K562 (cell line): ENCODE measurements at regions not wholly inside any gene's neighbourhood (a gene's known extent, or its start where the extent isn't known, plus 50 kb on each side); places are given as distances from the start of the nearest gene placed in this dataset.

Experiments
- ATAC-seq: fragments of 200-7000 bp; cut with Tn5 transposase; 3 replicates; pipeline ENCODE4 v1.9.1; 2020; ENCODE audit warnings: moderate library complexity
- BruUV-seq: library from RNA; stranded (reverse); fragments of 400-500 nt; replicated peaks from 2 replicates; lab custom pipeline; 2021; lab: Mats Ljungman, UMichigan
- CTCF ChIA-PET: fragments of 300-600 bp; formaldehyde crosslinking; extraction: SDS; loops from one replicate; lab custom pipeline; 2021; ENCODE audit warnings: low intra/inter-chr PET ratio; lab: Yijun Ruan, JAX
- POLR2A ChIA-PET: fragments of 300-600, 350-650 bp; sonication (Branson Sonifier 250); formaldehyde crosslinking; extraction: SDS; loops from one replicate; lab custom pipeline; 2021; ENCODE audit warnings: antibody characterized with exemption, inconsistent platforms; lab: Yijun Ruan, JAX
- DNase-seq, 4 experiments: peaks; one replicate each; pipeline versions ENCODE4 v3.0.0 to v3.0.0-alpha.2; 2011 to 2018; ENCODE audit warnings: low spot score in 3 of 4, mixed read lengths in 3 of 4; ENCODE audit errors: extremely low read depth in 1 of 4
- FAIRE-seq: peaks from 2 replicates; lab custom pipeline; 2011; peaks lifted over from hg19 to GRCh38; lab: Jason Lieb, UNC
- H2AFZ ChIP-seq: 2 replicates; pipeline ENCODE4 v1.6.0; 2011; ENCODE audit warnings: low read depth, low read length, control low read depth, inconsistent platforms
- H3K27ac ChIP-seq: fragments of 200-600 bp; 3 replicates; pipeline ENCODE4 v1.8.0; 2011; ENCODE audit warnings: low read depth, mild to moderate bottlenecking, control low read depth, inconsistent platforms, low read length, moderate library complexity, mixed read lengths; ENCODE audit errors: extremely low read depth
- H3K27me3 ChIP-seq, 2 experiments: fragments of 300-600 bp in 1 of 2; 2 replicates in 1 of 2; 3 replicates in 1 of 2; pipeline versions ENCODE4 v1.6.0 to v1.8.0; 2011; ENCODE audit warnings: inconsistent platforms in 2 of 2, low read length in 2 of 2, mild to moderate bottlenecking in 1 of 2, mixed read lengths in 1 of 2, moderate library complexity in 1 of 2; ENCODE audit not compliant: control insufficient read depth in 2 of 2, insufficient read depth in 2 of 2
- H3K36me3 ChIP-seq: fragments of 300-600 bp; 3 replicates; pipeline ENCODE4 v1.8.0; 2011; ENCODE audit warnings: mild to moderate bottlenecking, low read length, inconsistent platforms; ENCODE audit not compliant: control insufficient read depth, insufficient read depth
- H3K4me1 ChIP-seq, 2 experiments: fragments of 200-600 bp in 1 of 2; replicated peaks in 1 of 2; 2 replicates in 1 of 2; 3 replicates in 1 of 2; pipeline versions ENCODE4 v1.5.1 to v1.8.0; 2011; ENCODE audit warnings: inconsistent platforms in 2 of 2, low read length in 2 of 2, mild to moderate bottlenecking in 1 of 2, mixed read lengths in 1 of 2, moderate library complexity in 1 of 2; ENCODE audit not compliant: control insufficient read depth in 2 of 2, insufficient read depth in 2 of 2
- H3K4me2 ChIP-seq: 2 replicates; pipeline ENCODE4 v1.6.1; 2011; ENCODE audit warnings: low read length, control low read depth, inconsistent platforms, mixed read lengths; ENCODE audit not compliant: insufficient read depth
- H3K4me3 ChIP-seq: fragments of 200-600 bp; sonication (generic), shearing (Covaris generic); 2 replicates; pipeline ENCODE4 v1.5.1; 2016; ENCODE audit warnings: control low read depth, inconsistent platforms
- H3K79me2 ChIP-seq: fragments of 200-600 bp; 3 replicates; pipeline ENCODE4 v1.8.0; 2011; ENCODE audit warnings: low read length, inconsistent platforms; ENCODE audit not compliant: control insufficient read depth, insufficient read depth
- H3K9ac ChIP-seq, 2 experiments: 2 replicates each; pipeline versions ENCODE4 v1.6.0 to v1.6.1; 2011; ENCODE audit warnings: low read depth in 2 of 2, low read length in 2 of 2, control low read depth in 1 of 2, inconsistent platforms in 1 of 2, mild to moderate bottlenecking in 1 of 2, mixed read lengths in 1 of 2; ENCODE audit not compliant: insufficient read depth in 1 of 2
- H3K9me1 ChIP-seq: one replicate; pipeline ENCODE4 v1.6.0; 2011; ENCODE audit warnings: inconsistent platforms, mild to moderate bottlenecking, low read length, moderate library complexity; ENCODE audit not compliant: control insufficient read depth, insufficient read depth
- H3K9me3 ChIP-seq: replicated peaks from 2 replicates; pipeline ENCODE4 v1.5.1; 2011; ENCODE audit warnings: low read depth, low read length, inconsistent platforms; ENCODE audit not compliant: control insufficient read depth, insufficient read depth
- H4K20me1 ChIP-seq: replicated peaks from 2 replicates; pipeline ENCODE4 v1.6.1; 2011; ENCODE audit warnings: low read length, inconsistent platforms, mixed read lengths; ENCODE audit not compliant: control insufficient read depth, insufficient read depth
- E2F6 ChIP-seq, 2 experiments: IDR thresholded peaks; 2 replicates each; pipeline ENCODE4 v1.6.1; 2011; ENCODE audit warnings: borderline replicate concordance in 1 of 2, control low read depth in 1 of 2, low read depth in 1 of 2, low read length in 1 of 2, mild to moderate bottlenecking in 1 of 2, mixed read lengths in 1 of 2, moderate library complexity in 1 of 2; ENCODE audit not compliant: insufficient read depth in 1 of 2, insufficient read length in 1 of 2, poor library complexity in 1 of 2, severe bottlenecking in 1 of 2; ENCODE audit errors: extremely low read depth in 1 of 2
- ERF ChIP-seq: fragments of 450-650 bp; formaldehyde crosslinking; IDR thresholded peaks from 2 replicates; pipeline ENCODE4 v1.4.0; 2020; ENCODE audit warnings: mild to moderate bottlenecking, mixed read lengths
- FOXJ3 ChIP-seq: sonication (generic); formaldehyde crosslinking; IDR thresholded peaks from 2 replicates; pipeline ENCODE4 v1.4.0; 2020; ENCODE audit warnings: mild to moderate bottlenecking, missing genetic modification reagents
- KLF10 ChIP-seq: fragments of 250-450 bp; sonication (Bioruptor Pico); IDR thresholded peaks from 2 replicates; pipeline ENCODE4 v1.6.1; 2021; ENCODE audit warnings: matching md5 sums
- MEIS2 ChIP-seq: fragments of 450-650 bp; IDR thresholded peaks from 2 replicates; pipeline ENCODE4 v1.6.1; 2014; ENCODE audit warnings: mild to moderate bottlenecking; ENCODE audit not compliant: partially characterized antibody
- PRPF4 ChIP-seq: fragments of 200-400 bp; formaldehyde crosslinking; IDR thresholded peaks from one replicate; pipeline ENCODE4 v1.6.1; 2017; ENCODE audit warnings: low read length, low read depth, mild to moderate bottlenecking; ENCODE audit not compliant: insufficient read depth, poor library complexity, severe bottlenecking
- SRSF9 ChIP-seq: fragments of 200-400 bp; formaldehyde crosslinking; IDR thresholded peaks from 2 replicates; pipeline ENCODE4 v1.6.1; 2017; ENCODE audit warnings: low read depth, low read length, borderline replicate concordance
- TARDBP ChIP-seq: fragments of 450-650 bp; IDR thresholded peaks from 2 replicates; pipeline ENCODE4 v1.6.1; 2016
- ZNF274 ChIP-seq: IDR thresholded peaks from 2 replicates; pipeline ENCODE4 v1.6.1; 2011; ENCODE audit warnings: low read depth, mild to moderate bottlenecking, low read length, moderate library complexity, borderline replicate concordance
- WGBS: fragments of 100-300 bp; shearing (Covaris generic); methylation state at CpG from one replicate; pipeline ENCODE4 v1.1.6; 2016; ENCODE audit warnings: low coverage, mixed read lengths; ENCODE audit not compliant: insufficient coverage; ENCODE audit errors: missing lambda C conversion rate; 5-methylcytosine and 5-hydroxymethylcytosine counted together
- in situ Hi-C: fragments of 300-500 bp; cut with MboI; formaldehyde crosslinking; loops from 4 replicates; pipeline ENCODE4 v1.15.0; 2018; ENCODE audit warnings: inconsistent platforms, mixed read lengths
- intact Hi-C: fragments of 100-400 bp; cut with micrococcal nuclease; formaldehyde crosslinking; loops from 2 replicates; pipeline ENCODE4 v1.14.2; 2022
- TF ChIP-seq, protein P1 (sequence below): fragments of 450-650 bp; formaldehyde crosslinking; conservative IDR thresholded peaks from 2 replicates; pipeline ENCODE4 v1.4.0; 2022; ENCODE audit warnings: mild to moderate bottlenecking, missing genetic modification characterization

- in situ Hi-C loops (no loop called here), intact Hi-C loops (no loop called here)
- ChIA-PET POLR2A (no interaction called here), CTCF (no interaction called here)
- no peaks in the 10 kb centered on the region for H3K36me3 ChIP-seq
- no peaks in the 10 kb centered on the region for H3K79me2 ChIP-seq
- TF ChIP-seq, protein P1, sequence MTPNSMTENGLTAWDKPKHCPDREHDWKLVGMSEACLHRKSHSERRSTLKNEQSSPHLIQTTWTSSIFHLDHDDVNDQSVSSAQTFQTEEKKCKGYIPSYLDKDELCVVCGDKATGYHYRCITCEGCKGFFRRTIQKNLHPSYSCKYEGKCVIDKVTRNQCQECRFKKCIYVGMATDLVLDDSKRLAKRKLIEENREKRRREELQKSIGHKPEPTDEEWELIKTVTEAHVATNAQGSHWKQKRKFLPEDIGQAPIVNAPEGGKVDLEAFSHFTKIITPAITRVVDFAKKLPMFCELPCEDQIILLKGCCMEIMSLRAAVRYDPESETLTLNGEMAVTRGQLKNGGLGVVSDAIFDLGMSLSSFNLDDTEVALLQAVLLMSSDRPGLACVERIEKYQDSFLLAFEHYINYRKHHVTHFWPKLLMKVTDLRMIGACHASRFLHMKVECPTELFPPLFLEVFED (CRISPR knock-in tag): no peak
- TF ChIP-seq TARDBP (no peak), ERF (no peak), E2F6 (IDR thresholded peaks at IDR 0.05; ENCODE audit: borderline replicate concordance in 1 of 2, extremely low read depth in 1 of 2, insufficient read depth in 1 of 2, insufficient read length in 1 of 2, low read depth in 1 of 2, low read length in 1 of 2, poor library complexity in 1 of 2, severe bottlenecking in 1 of 2) (no peak), PRPF4 (no peak), FOXJ3 (CRISPR knock-in tag) (no peak), ZNF274 (no peak), MEIS2 (no peak), KLF10 (CRISPR knock-in tag) (no peak), SRSF9 (no peak)
- WGBS: 0% methylated on average over 2 of the region's 2 CpGs
- no peak overlapping the region for H3K4me2 ChIP-seq
- FAIRE-seq (no peak), ATAC-seq (no peak), DNase-seq (no peak)
- no peak overlapping the region for H3K4me3 ChIP-seq
- no peaks in the 10 kb centered on the region for H3K9me1 ChIP-seq
- no TSS peak for BruUV-seq
- no peak overlapping the region for H3K27ac ChIP-seq
- no peaks in the 10 kb centered on the region for H3K9me3 ChIP-seq
- H3K4me1 ChIP-seq: no peaks in the 10 kb centered on the region
- no peak overlapping the region for H3K9ac ChIP-seq
- no peak overlapping the region for H2AFZ ChIP-seq
- no peaks in the 10 kb centered on the region for H4K20me1 ChIP-seq
- H3K27me3 ChIP-seq: no peaks in the 10 kb centered on the region
Observed at GRCh38 chr2:22213237-22213636, 1089.5 kb downstream of the TDRD15 start.
